ENCODE measurements at regions not wholly inside any gene's neighbourhood (a gene's known extent, or its start where the extent isn't known, plus 50 kb on each side); places are given as distances from the start of the nearest gene placed in this dataset.

DNA sequence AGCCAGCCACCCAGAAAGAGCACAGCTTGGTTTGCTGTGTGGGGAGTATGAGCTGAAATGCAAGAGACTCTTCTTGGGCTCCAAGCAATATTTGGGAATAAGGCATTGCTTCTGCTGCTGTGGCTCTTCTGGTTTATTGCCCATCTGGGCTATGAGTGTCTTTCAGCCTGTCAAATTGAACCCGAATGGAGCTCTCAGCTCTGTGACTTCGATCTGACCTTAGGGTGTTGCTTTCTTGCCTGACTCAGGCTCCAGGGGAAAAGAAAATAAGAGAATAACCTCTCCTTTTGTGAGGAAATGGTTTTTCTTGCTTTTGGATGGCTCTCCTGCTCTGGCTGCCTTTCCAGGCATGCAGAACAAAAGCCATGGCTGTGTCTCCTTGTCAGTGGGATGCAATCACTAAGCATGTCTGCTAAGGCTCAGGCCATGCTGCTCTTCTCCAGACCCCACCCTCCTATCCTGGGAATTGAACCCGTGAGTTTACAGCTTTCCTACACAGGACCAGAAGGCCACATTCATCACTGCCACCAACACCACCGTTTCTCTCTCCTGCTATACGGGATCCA, 169.4 kb upstream of the JAG1 start:
- TF ChIP-seq CEBPB (IDR thresholded peaks at IDR 0.05; ENCODE audit: low read depth, low read length): no peak
- TF ChIP-seq, protein P1, sequence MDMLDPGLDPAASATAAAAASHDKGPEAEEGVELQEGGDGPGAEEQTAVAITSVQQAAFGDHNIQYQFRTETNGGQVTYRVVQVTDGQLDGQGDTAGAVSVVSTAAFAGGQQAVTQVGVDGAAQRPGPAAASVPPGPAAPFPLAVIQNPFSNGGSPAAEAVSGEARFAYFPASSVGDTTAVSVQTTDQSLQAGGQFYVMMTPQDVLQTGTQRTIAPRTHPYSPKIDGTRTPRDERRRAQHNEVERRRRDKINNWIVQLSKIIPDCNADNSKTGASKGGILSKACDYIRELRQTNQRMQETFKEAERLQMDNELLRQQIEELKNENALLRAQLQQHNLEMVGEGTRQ (IDR thresholded peaks at IDR 0.05; ENCODE audit: low read depth, low read length): no peak
- no peak for TF ChIP-seq POLR2A (IDR thresholded peaks at IDR 0.05; ENCODE audit: low read depth, low read length)
- TF ChIP-seq, protein P2, sequence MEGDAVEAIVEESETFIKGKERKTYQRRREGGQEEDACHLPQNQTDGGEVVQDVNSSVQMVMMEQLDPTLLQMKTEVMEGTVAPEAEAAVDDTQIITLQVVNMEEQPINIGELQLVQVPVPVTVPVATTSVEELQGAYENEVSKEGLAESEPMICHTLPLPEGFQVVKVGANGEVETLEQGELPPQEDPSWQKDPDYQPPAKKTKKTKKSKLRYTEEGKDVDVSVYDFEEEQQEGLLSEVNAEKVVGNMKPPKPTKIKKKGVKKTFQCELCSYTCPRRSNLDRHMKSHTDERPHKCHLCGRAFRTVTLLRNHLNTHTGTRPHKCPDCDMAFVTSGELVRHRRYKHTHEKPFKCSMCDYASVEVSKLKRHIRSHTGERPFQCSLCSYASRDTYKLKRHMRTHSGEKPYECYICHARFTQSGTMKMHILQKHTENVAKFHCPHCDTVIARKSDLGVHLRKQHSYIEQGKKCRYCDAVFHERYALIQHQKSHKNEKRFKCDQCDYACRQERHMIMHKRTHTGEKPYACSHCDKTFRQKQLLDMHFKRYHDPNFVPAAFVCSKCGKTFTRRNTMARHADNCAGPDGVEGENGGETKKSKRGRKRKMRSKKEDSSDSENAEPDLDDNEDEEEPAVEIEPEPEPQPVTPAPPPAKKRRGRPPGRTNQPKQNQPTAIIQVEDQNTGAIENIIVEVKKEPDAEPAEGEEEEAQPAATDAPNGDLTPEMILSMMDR (conservative IDR thresholded peaks at IDR 0.05; ENCODE audit: low read depth, low read length): no peak
- no peak for TF ChIP-seq SMC3 (IDR thresholded peaks at IDR 0.05; ENCODE audit: low read depth, low read length)
- TF ChIP-seq BHLHE40 (IDR thresholded peaks at IDR 0.05; ENCODE audit: low read depth, low read length): no peak
- TF ChIP-seq FOS (IDR thresholded peaks at IDR 0.05; ENCODE audit: low read depth, low read length): no peak
- no peak for TF ChIP-seq RAD21 (IDR thresholded peaks at IDR 0.05; ENCODE audit: low read length)
